ENCODE measurements at regions not wholly inside any gene's neighbourhood (a gene's known extent, or its start where the extent isn't known, plus 50 kb on each side); places are given as distances from the start of the nearest gene placed in this dataset.

DNA sequence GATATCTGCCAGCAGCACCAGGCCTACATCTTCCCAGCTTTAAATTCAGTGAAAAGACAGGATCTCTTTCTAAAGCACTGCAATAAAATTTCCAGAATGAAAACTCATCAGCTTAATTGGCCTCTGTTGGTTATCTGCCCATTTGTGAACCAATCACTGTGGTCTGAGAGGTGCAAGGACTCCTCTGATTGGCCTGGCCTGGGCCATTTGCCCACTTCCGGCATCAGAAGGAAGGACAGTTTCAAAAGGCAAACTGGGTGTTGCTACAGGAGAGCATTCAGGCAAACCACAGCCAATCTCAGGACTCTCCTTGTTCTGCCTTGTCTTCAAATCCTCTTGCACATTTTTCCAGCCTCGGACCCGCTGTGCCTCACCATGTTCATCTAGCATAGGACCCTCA, 163.9 kb upstream of the CCDC150 start:
- H3K36me3 ChIP-seq (replicated peaks in 1 of 2; ENCODE audit: insufficient read depth in 1 of 2, low read depth in 2 of 2) = no peaks in the 10 kb centered on the region
- H3K27ac ChIP-seq = no peak overlapping the region
- intact Hi-C loops (cut with DNase I) = no loop called here
- no peaks in the 10 kb centered on the region for H3K27me3 ChIP-seq
- H3K9me3 ChIP-seq = no peaks in the 10 kb centered on the region
- DNase-seq (no peak), ATAC-seq (no peak)
- 70 to 81% methylated on average over 3 of the region's 3 CpGs for WGBS, 2 donors
- no peak for TF ChIP-seq POLR2A (IDR thresholded peaks at IDR 0.05)
- TF ChIP-seq, protein P1, sequence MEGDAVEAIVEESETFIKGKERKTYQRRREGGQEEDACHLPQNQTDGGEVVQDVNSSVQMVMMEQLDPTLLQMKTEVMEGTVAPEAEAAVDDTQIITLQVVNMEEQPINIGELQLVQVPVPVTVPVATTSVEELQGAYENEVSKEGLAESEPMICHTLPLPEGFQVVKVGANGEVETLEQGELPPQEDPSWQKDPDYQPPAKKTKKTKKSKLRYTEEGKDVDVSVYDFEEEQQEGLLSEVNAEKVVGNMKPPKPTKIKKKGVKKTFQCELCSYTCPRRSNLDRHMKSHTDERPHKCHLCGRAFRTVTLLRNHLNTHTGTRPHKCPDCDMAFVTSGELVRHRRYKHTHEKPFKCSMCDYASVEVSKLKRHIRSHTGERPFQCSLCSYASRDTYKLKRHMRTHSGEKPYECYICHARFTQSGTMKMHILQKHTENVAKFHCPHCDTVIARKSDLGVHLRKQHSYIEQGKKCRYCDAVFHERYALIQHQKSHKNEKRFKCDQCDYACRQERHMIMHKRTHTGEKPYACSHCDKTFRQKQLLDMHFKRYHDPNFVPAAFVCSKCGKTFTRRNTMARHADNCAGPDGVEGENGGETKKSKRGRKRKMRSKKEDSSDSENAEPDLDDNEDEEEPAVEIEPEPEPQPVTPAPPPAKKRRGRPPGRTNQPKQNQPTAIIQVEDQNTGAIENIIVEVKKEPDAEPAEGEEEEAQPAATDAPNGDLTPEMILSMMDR (IDR thresholded peaks at IDR 0.05) = no peak
- no peaks in the 10 kb centered on the region for H3K4me1 ChIP-seq
- no peak overlapping the region for H3K4me3 ChIP-seq

DNA sequence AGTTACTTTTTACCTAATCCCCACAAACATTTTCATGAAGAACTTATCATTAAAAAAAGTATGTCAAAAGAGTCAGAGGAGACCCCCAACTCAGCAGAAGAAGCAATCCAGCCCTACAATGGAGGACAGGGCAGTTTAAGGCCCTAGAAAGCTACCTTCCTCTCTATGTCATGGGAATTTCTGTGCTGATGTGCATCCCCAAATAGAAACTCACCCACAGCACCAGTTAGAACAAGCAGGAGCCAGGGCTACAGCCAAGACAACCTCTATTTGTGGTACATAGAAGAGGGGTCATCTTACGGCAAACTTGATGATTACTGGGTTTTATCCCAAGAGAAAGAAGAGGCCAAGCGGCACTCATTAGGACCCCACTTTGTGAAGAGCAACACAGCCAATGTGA, 160.9 kb upstream of the CCDC150 start:
- Histone ChIP-seq H3K4me1 (no peaks in the 10 kb centered on the region), H3K27ac (no peak overlapping the region), H3K4me3 (no peak overlapping the region), H3K27me3 (no peaks in the 10 kb centered on the region), H3K9me3 (no peaks in the 10 kb centered on the region), H3K36me3 (replicated peaks in 1 of 2; ENCODE audit: insufficient read depth in 1 of 2, low read depth in 2 of 2) (no peaks in the 10 kb centered on the region)
- no peak for ATAC-seq
- no peak for TF ChIP-seq POLR2A (IDR thresholded peaks at IDR 0.05)
- TF ChIP-seq, protein P1 (IDR thresholded peaks at IDR 0.05) = no peak
- WGBS, 2 donors = 85 to 96% methylated on average over 2 of the region's 2 CpGs
- intact Hi-C loops (cut with DNase I) = no loop called here
- no peak for DNase-seq

DNA sequence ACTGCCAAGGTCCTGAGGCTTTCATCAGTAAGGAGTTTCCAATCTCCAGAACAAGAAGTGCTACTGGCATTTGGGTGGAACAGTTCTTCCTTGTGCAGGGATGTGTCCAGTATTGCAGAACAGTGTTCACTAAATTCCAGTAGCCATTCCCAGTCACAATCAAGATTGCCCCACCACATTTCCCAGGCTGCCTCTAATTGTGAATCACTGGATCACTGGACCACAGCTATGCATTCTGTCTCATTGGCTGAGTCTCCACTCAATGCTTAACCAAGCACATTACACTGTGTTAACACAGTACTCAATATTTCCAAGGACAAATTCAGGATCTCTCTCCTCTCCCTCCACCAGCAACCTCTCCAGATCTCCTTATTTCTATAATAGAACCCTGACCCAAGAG, 160.2 kb upstream of the CCDC150 start:
- H3K27ac ChIP-seq = no peak overlapping the region
- TF ChIP-seq, protein P1 (IDR thresholded peaks at IDR 0.05) = no peak
- no peak for TF ChIP-seq POLR2A (IDR thresholded peaks at IDR 0.05)
- H3K4me3 ChIP-seq = no peak overlapping the region
- intact Hi-C loops (cut with DNase I) = no loop called here
- H3K9me3 ChIP-seq = no peaks in the 10 kb centered on the region
- DNase-seq (no peak), ATAC-seq (no peak)
- H3K27me3 ChIP-seq = no peaks in the 10 kb centered on the region
- H3K4me1 ChIP-seq = no peaks in the 10 kb centered on the region
- H3K36me3 ChIP-seq (replicated peaks in 1 of 2; ENCODE audit: insufficient read depth in 1 of 2, low read depth in 2 of 2) = no peaks in the 10 kb centered on the region

DNA sequence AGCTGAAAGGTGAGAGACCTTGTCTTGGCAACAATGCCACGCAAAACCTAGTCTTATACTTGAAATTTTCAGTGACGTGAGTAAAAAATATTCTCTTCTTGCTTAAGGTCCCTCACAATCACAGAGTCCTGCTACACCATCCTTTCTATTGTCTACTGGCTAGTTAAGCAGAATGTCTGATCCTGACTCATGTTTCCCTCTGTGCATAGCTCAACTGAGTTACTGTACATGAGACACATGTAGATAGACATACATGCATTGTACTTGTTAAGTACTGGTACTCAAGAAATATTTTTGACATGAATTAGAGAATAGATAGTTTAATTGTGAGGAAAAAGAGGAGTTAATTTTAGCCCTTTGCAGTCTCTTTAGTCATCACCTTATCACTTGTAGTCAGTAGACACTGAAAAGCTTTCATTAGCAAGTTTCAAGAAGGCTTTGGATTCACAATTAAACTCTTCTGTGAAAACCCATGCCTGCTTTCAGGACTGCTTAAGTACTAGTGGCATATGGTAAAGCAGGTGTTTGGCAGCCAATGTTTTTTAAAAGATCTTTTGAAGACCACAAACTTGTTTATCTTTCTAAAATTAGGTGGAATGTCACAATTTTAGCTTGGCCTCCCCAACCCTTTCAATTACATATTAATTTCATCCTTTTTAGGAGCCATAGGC, 158.7 kb upstream of the CCDC150 start:
- no peaks in the 10 kb centered on the region for H3K27me3 ChIP-seq
- no peaks in the 10 kb centered on the region for H3K36me3 ChIP-seq (replicated peaks in 1 of 2; ENCODE audit: insufficient read depth in 1 of 2, low read depth in 2 of 2)
- TF ChIP-seq POLR2A (IDR thresholded peaks at IDR 0.05) = no peak
- TF ChIP-seq, protein P1 (IDR thresholded peaks at IDR 0.05) = no peak
- ATAC-seq (no peak), DNase-seq (no peak)
- intact Hi-C loops (cut with DNase I) = no loop called here
- no peak overlapping the region for H3K4me3 ChIP-seq
- WGBS, 2 donors = 84 to 85% methylated on average over 2 of the region's 2 CpGs
- no peaks in the 10 kb centered on the region for H3K9me3 ChIP-seq
- no peaks in the 10 kb centered on the region for H3K4me1 ChIP-seq
- H3K27ac ChIP-seq = no peak overlapping the region

DNA sequence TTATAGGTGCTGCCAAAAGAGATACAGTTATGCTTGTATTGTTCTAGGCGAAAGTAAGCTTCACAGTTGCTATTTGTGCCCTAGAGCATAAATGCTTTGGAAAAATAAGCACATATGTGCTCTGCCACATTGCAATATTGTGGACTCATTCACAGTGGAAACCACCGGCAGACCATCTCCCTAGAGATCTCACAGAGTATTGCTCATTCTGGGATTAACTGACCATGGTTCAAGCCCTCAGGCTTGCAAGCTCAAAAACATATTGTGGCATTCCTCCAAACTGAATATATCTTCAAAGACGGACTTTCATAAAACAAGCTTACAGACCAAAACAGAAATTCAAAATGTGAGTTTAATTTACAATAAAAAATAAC, 158.2 kb upstream of the CCDC150 start:
- Histone ChIP-seq H3K4me3 (no peak overlapping the region), H3K36me3 (replicated peaks in 1 of 2; ENCODE audit: insufficient read depth in 1 of 2, low read depth in 2 of 2) (no peaks in the 10 kb centered on the region), H3K27ac (no peak overlapping the region), H3K27me3 (no peaks in the 10 kb centered on the region), H3K4me1 (no peaks in the 10 kb centered on the region), H3K9me3 (no peaks in the 10 kb centered on the region)
- DNase-seq (no peak), ATAC-seq (no peak)
- intact Hi-C loops (cut with DNase I) = no loop called here
- 61% methylated on average over 3 of the region's 3 CpGs for WGBS, 2 donors
- TF ChIP-seq POLR2A (IDR thresholded peaks at IDR 0.05) = no peak
- TF ChIP-seq, protein P1 (IDR thresholded peaks at IDR 0.05) = no peak
